Natural killer cell treated with Interleukin-12 subunit alpha and Interleukin-12 subunit beta and Interleukin-15 and Interleukin-18, amount 100 ng/mL, for 72 hours (primary cell): ENCODE measurements at regions not wholly inside any gene's neighbourhood (a gene's known extent, or its start where the extent isn't known, plus 50 kb on each side); places are given as distances from the start of the nearest gene placed in this dataset.
"Not testable (repeated sequence)": the region's sequence is repeated elsewhere in the genome, so short reads cannot be mapped to it uniquely, and the experiment has no call there.

ENCODE experiments used
- ATAC-seq, 2 donors: fragments of 150-1000 bp; cut with Tn5 transposase in 1 of 2; sonication (Bioruptor Pico), chemical (Tn5 transposase) in 1 of 2; 2 replicates each; pipeline ENCODE4 v1.10.0; 2021
- DNase-seq: peaks from one replicate; pipeline ENCODE4 v3.0.0; 2022; ENCODE audit warnings: low spot score
- H3K27ac Mint-ChIP-seq, 2 donors: 1 replicate in 1 of 2; 2 replicates in 1 of 2; pipeline ENCODE4 v1.8.0; 2022; ENCODE audit warnings: mixed read lengths in 2 of 2, mild to moderate bottlenecking in 1 of 2, moderate library complexity in 1 of 2
- H3K27me3 Mint-ChIP-seq, 2 donors: 1 replicate in 1 of 2; 2 replicates in 1 of 2; pipeline ENCODE4 v1.8.0; 2022; ENCODE audit warnings: mixed read lengths in 2 of 2
- H3K36me3 Mint-ChIP-seq: one replicate; pipeline ENCODE4 v1.8.0; 2022; ENCODE audit warnings: mixed read lengths
- H3K4me1 Mint-ChIP-seq, 2 donors: 1 replicate in 1 of 2; 2 replicates in 1 of 2; pipeline ENCODE4 v1.8.0; 2022; ENCODE audit warnings: low read depth in 2 of 2, mixed read lengths in 2 of 2, mild to moderate bottlenecking in 1 of 2
- H3K4me3 Mint-ChIP-seq: one replicate; pipeline ENCODE4 v1.8.0; 2022; ENCODE audit warnings: mixed read lengths
- H3K9me3 Mint-ChIP-seq: 2 replicates; pipeline ENCODE4 v1.8.0; 2022; ENCODE audit warnings: mixed read lengths

DNA sequence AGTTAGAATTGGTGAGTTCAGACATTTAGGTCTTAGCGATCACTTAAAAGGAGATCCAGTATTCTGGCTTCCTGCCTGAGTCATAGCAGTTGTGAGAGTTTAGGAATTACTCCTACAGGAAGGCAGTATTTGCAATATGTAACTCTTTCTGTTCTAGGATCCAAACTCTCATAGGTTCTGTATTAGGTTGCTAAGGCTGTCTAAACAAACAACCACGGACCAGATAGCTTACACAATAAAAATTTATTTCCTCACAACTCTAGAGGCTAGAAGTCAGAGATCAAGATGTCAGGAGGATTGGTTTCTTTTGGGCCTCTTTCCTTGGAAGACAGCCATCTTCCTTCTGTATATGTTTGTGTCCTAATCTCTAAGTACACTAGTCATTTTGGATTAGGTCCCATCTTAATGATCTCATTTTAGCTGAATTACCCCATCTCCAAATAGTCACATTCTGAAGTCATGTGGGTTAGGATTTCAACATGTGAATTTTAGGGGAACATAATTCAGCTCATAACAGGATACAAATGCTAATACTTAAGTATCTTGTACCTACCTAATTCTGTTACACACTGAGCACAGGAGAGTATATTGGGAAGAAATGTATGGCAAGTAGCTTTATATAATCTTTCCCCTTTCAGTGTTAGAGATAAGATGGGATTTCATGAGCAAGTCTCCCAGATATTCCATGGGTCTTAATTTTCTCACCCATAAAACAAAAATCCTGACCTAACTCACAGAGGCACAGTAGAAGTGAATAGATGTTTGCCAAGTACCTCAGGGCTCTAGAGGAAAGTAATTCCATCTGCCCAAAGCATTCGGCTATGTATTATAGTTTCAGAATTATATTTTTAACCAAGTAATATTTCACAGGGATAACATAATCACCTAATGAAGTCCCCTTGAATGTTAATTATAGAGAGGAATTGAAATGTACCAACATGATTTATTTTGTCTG lies 144.4 kb downstream of the PTBP2 start:
- Mint-ChIP-seq H3K27me3 (no peaks in the 10 kb centered on the region), H3K9me3 (peaks cover 16% of the 10 kb centered on the region), H3K4me3 (no peak overlapping the region), H3K4me1 (no peaks in the 10 kb centered on the region), H3K27ac (no peak overlapping the region), H3K36me3 (no peaks in the 10 kb centered on the region)
- ATAC-seq (no peak), DNase-seq (no peak)

- ATAC-seq (no peak), DNase-seq (no peak)
- no peak overlapping the region for H3K27ac Mint-ChIP-seq
- peaks cover 25% of the 10 kb centered on the region for H3K9me3 Mint-ChIP-seq
- no peaks in the 10 kb centered on the region for H3K4me1 Mint-ChIP-seq
- H3K4me3 Mint-ChIP-seq: no peak overlapping the region
- H3K36me3 Mint-ChIP-seq: peaks cover 5% of the 10 kb centered on the region
- H3K27me3 Mint-ChIP-seq: no peaks in the 10 kb centered on the region
These were observed 151.2 kb downstream of the PTBP2 start for GRCh38 chr1:96872757-96873156.

- no peaks in the 10 kb centered on the region for H3K36me3 Mint-ChIP-seq
- H3K9me3 Mint-ChIP-seq: peaks cover 6% of the 10 kb centered on the region
- no peak overlapping the region for H3K27ac Mint-ChIP-seq
- DNase-seq (no peak), ATAC-seq (no peak)
- no peak overlapping the region for H3K4me3 Mint-ChIP-seq
- H3K27me3 Mint-ChIP-seq: no peaks in the 10 kb centered on the region
- no peaks in the 10 kb centered on the region for H3K4me1 Mint-ChIP-seq
These were observed 157.1 kb downstream of the PTBP2 start for GRCh38 chr1:96878640-96879039.

GRCh38 chr1:96880626-96881025 lies 159.0 kb downstream of the PTBP2 start:
- no peaks in the 10 kb centered on the region for H3K4me1 Mint-ChIP-seq
- no peak overlapping the region for H3K4me3 Mint-ChIP-seq
- no peaks in the 10 kb centered on the region for H3K36me3 Mint-ChIP-seq
- no peak overlapping the region for H3K27ac Mint-ChIP-seq
- ATAC-seq: no peak
- DNase-seq: no peak
- H3K9me3 Mint-ChIP-seq: peaks cover 6% of the 10 kb centered on the region
- no peaks in the 10 kb centered on the region for H3K27me3 Mint-ChIP-seq

DNA sequence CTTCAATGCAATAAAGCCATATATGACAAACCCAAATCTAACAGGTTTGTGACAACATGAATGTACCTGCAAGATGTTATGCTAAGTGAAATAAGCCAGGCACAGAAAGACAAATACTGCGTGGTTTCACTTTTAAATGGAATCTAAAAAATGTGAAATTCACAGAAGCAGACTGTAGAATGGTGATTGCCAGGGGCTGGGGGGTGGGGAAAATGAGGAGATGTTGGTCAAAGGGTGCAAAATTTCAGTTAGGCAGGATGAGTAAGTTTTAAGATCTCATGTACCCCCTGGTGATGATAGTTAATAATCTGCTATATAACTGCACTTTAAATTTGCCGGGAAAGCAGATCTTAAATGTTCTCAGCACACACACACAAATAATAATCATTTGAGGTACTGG lies 160.5 kb downstream of the PTBP2 start:
- H3K36me3 Mint-ChIP-seq: no peaks in the 10 kb centered on the region
- H3K4me1 Mint-ChIP-seq: no peaks in the 10 kb centered on the region
- no peaks in the 10 kb centered on the region for H3K27me3 Mint-ChIP-seq
- H3K27ac Mint-ChIP-seq: no peak overlapping the region
- H3K4me3 Mint-ChIP-seq: no peak overlapping the region
- peaks cover 3% of the 10 kb centered on the region for H3K9me3 Mint-ChIP-seq
- ATAC-seq (no peak), DNase-seq (no peak)

- Mint-ChIP-seq H3K27ac (no peak overlapping the region), H3K4me1 (no peaks in the 10 kb centered on the region), H3K36me3 (peaks cover 4% of the 10 kb centered on the region), H3K4me3 (no peak overlapping the region), H3K9me3 (peaks cover 9% of the 10 kb centered on the region), H3K27me3 (no peaks in the 10 kb centered on the region)
- no peak for DNase-seq
- ATAC-seq: no peak
These were observed 164.9 kb downstream of the PTBP2 start for GRCh38 chr1:96886474-96886873.

DNA sequence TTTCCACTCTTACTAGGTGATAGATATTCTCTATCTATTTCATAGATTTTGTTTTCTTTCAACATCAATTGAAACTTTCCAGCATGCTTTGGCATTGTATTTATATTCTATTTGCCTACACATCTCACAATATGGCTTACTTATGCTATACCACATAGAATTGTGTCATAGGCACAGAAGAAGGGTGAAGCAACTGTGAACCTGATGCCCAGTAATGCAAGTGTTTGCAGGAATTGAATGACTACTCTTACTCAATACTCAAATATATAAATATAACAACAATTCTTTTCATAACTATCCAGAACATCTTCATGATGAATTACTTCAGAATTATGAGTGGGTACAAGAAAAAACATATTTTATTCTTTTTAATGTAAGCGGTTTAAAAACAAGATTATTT lies 165.9 kb downstream of the PTBP2 start:
- peaks cover 4% of the 10 kb centered on the region for H3K36me3 Mint-ChIP-seq
- ATAC-seq: no peak
- no peak for DNase-seq
- peaks cover 9% of the 10 kb centered on the region for H3K9me3 Mint-ChIP-seq
- H3K27me3 Mint-ChIP-seq: no peaks in the 10 kb centered on the region
- no peak overlapping the region for H3K4me3 Mint-ChIP-seq
- no peaks in the 10 kb centered on the region for H3K4me1 Mint-ChIP-seq
- H3K27ac Mint-ChIP-seq: no peak overlapping the region

DNA sequence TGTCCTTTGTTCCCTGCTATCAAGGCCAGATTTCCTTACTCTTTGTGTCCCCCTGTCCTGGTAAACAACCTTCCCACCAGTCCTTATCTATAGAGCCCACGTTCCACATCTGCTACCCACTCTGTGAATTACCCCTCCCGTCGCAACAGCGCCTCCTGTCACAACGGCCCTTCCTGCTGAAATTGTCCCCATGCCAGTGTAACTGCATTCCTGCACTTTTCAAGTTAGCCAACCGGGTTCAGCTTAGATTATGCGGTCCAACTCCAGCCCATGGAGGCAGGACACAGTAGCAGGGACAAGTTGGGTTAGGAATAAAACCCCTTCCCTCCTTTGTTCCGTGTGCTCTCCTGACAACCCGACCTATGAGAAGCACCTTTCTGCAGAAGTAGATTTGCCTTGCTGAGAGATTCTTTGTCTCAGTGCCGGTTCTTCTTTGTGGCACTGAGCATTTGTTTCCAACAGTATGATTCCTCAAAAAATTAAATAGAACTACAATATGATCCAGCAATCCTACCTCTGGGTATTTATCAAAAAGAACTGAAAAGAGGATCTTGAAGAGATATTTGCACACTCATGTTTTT lies 180.3 kb downstream of the PTBP2 start:
- Mint-ChIP-seq H3K4me1 (no peaks in the 10 kb centered on the region), H3K36me3 (peaks cover 7% of the 10 kb centered on the region), H3K4me3 (no peak overlapping the region), H3K9me3 (peaks cover 11% of the 10 kb centered on the region), H3K27ac (no peak overlapping the region), H3K27me3 (no peaks in the 10 kb centered on the region)
- ATAC-seq: no peak
- no peak for DNase-seq

- Mint-ChIP-seq H3K4me1 (no peaks in the 10 kb centered on the region), H3K27me3 (no peaks in the 10 kb centered on the region), H3K27ac (no peak overlapping the region), H3K9me3 (peaks cover 21% of the 10 kb centered on the region), H3K36me3 (no peaks in the 10 kb centered on the region), H3K4me3 (no peak overlapping the region)
- ATAC-seq: no peak
- DNase-seq: no peak
These were observed 190.7 kb downstream of the PTBP2 start for GRCh38 chr1:96912248-96912647.

GRCh38 chr1:96915701-96916100 lies 194.1 kb downstream of the PTBP2 start:
- DNase-seq, H3K4me1 Mint-ChIP-seq, H3K4me3 Mint-ChIP-seq, H3K36me3 Mint-ChIP-seq, H3K27me3 Mint-ChIP-seq, ATAC-seq, H3K27ac Mint-ChIP-seq: not testable (repeated sequence)
- H3K9me3 Mint-ChIP-seq: peaks cover 21% of the 10 kb centered on the region

GRCh38 chr1:96918406-96918805 lies 196.8 kb downstream of the PTBP2 start:
- Mint-ChIP-seq H3K36me3 (peaks cover 6% of the 10 kb centered on the region), H3K9me3 (peaks cover 17% of the 10 kb centered on the region), H3K4me1 (no peaks in the 10 kb centered on the region), H3K27ac (no peak overlapping the region), H3K27me3 (no peaks in the 10 kb centered on the region), H3K4me3 (no peak overlapping the region)
- ATAC-seq (no peak), DNase-seq (no peak)

- Mint-ChIP-seq H3K27ac (no peak overlapping the region), H3K4me1 (no peaks in the 10 kb centered on the region), H3K9me3 (peaks cover 11% of the 10 kb centered on the region), H3K4me3 (no peak overlapping the region), H3K36me3 (peaks cover 6% of the 10 kb centered on the region), H3K27me3 (no peaks in the 10 kb centered on the region)
- ATAC-seq (no peak), DNase-seq (no peak)
These were observed 200.6 kb downstream of the PTBP2 start for GRCh38 chr1:96922181-96922580.

GRCh38 chr1:96923753-96924152 lies 202.2 kb downstream of the PTBP2 start:
- Mint-ChIP-seq H3K27ac (no peak overlapping the region), H3K4me3 (no peak overlapping the region), H3K9me3 (peaks cover 9% of the 10 kb centered on the region), H3K36me3 (peaks cover 6% of the 10 kb centered on the region), H3K27me3 (no peaks in the 10 kb centered on the region), H3K4me1 (no peaks in the 10 kb centered on the region)
- DNase-seq (no peak), ATAC-seq (no peak)

- no peaks in the 10 kb centered on the region for H3K9me3 Mint-ChIP-seq
- ATAC-seq (no peak), DNase-seq (no peak)
- no peak overlapping the region for H3K27ac Mint-ChIP-seq
- peaks cover 6% of the 10 kb centered on the region for H3K36me3 Mint-ChIP-seq
- no peak overlapping the region for H3K4me3 Mint-ChIP-seq
- no peaks in the 10 kb centered on the region for H3K4me1 Mint-ChIP-seq
- H3K27me3 Mint-ChIP-seq: no peaks in the 10 kb centered on the region
These were observed 204.6 kb downstream of the PTBP2 start for GRCh38 chr1:96926176-96926575.
